ENCODE measurements at regions not wholly inside any gene's neighbourhood (a gene's known extent, or its start where the extent isn't known, plus 50 kb on each side); places are given as distances from the start of the nearest gene placed in this dataset.

GRCh38 chr3:162130582-162130981, 634.0 kb downstream of the OTOL1 start:
- no peaks in the 10 kb centered on the region for H3K4me1 ChIP-seq
- H3K4me3 ChIP-seq: no peak overlapping the region
- ATAC-seq (no peak), DNase-seq (ENCODE audit: low read depth in 1 of 2, low spot score in 1 of 2) (no peak), FAIRE-seq (no peak)
- H3K27ac ChIP-seq: no peak overlapping the region
- no peak for TF ChIP-seq HOXB5 (CRISPR knock-in tag; IDR thresholded peaks at IDR 0.05)
- TF ChIP-seq ZC3H11A (IDR thresholded peaks at IDR 0.05): no peak
- TF ChIP-seq HOXA7 (CRISPR knock-in tag; IDR thresholded peaks at IDR 0.05): no peak
- TF ChIP-seq POLR2A (IDR thresholded peaks at IDR 0.05; ENCODE audit: low read length): no peak
- no peak for TF ChIP-seq JUN (IDR thresholded peaks at IDR 0.05)
- no peak for TF ChIP-seq PBX3 (IDR thresholded peaks at IDR 0.05)
- TF ChIP-seq SMC3 (IDR thresholded peaks at IDR 0.05): no peak
- no peak for TF ChIP-seq HDAC2 (IDR thresholded peaks at IDR 0.05)
- no peak for TF ChIP-seq RNF2 (IDR thresholded peaks at IDR 0.05; ENCODE audit: borderline replicate concordance, low read depth)
- no peak for TF ChIP-seq ZNF302 (CRISPR knock-in tag; IDR thresholded peaks at IDR 0.05)
- TF ChIP-seq TFCP2L1 (CRISPR knock-in tag; IDR thresholded peaks at IDR 0.05): no peak
- TF ChIP-seq CHD4 (IDR thresholded peaks at IDR 0.05; ENCODE audit: borderline replicate concordance): no peak
- no peak for TF ChIP-seq REST (IDR thresholded peaks at IDR 0.05)
- no peak for TF ChIP-seq CHD2 (IDR thresholded peaks at IDR 0.05; ENCODE audit: low read length, partially characterized antibody)
- no peak for TF ChIP-seq HOXB13 (CRISPR knock-in tag; IDR thresholded peaks at IDR 0.05; ENCODE audit: low read depth)
- TF ChIP-seq KDM1A (IDR thresholded peaks at IDR 0.05; ENCODE audit: low read depth): no peak
- no peak for TF ChIP-seq NPAS2 (CRISPR knock-in tag; IDR thresholded peaks at IDR 0.05; ENCODE audit: borderline replicate concordance)
- TF ChIP-seq FOSB (CRISPR knock-in tag; IDR thresholded peaks at IDR 0.05): no peak
- no peak for TF ChIP-seq POLR2AphosphoS2 (conservative IDR thresholded peaks at IDR 0.05; ENCODE audit: low read length)
- no peaks in the 10 kb centered on the region for H3K9me3 ChIP-seq
- 72% methylated on average over 3 of the region's 3 CpGs for WGBS (ENCODE audit: missing lambda C conversion rate)
- ChIA-PET CTCF (no interaction called here), POLR2A (no interaction called here)
- no peak overlapping the region for H3K4me2 ChIP-seq

GRCh38 chr3:162132981-162133380, 636.4 kb downstream of the OTOL1 start:
- ChIA-PET CTCF (no interaction called here), POLR2A (no interaction called here)
- ATAC-seq (no peak), DNase-seq (ENCODE audit: low read depth in 1 of 2, low spot score in 1 of 2) (no peak), FAIRE-seq (no peak)
- H3K4me2 ChIP-seq: no peak overlapping the region
- no peaks in the 10 kb centered on the region for H3K4me1 ChIP-seq
- H3K4me3 ChIP-seq: no peak overlapping the region
- TF ChIP-seq BCL3 (IDR thresholded peaks at IDR 0.05) (no peak), ZNF302 (CRISPR knock-in tag; IDR thresholded peaks at IDR 0.05) (no peak), ZFP36 (IDR thresholded peaks at IDR 0.05; ENCODE audit: borderline replicate concordance, partially characterized antibody) (no peak), KDM5A (IDR thresholded peaks at IDR 0.05) (no peak)
- no peak overlapping the region for H3K27ac ChIP-seq
- no peaks in the 10 kb centered on the region for H3K9me3 ChIP-seq

Data from A549 (cell line).